Glutamatergic neuron (in vitro differentiated cells): ENCODE measurements at regions not wholly inside any gene's neighbourhood (a gene's known extent, or its start where the extent isn't known, plus 50 kb on each side); places are given as distances from the start of the nearest gene placed in this dataset.

Experiments
- DNase-seq: peaks from one replicate; pipeline ENCODE4 v3.0.0; 2022
- H3K27ac Mint-ChIP-seq: one replicate; pipeline ENCODE4 v1.8.0; 2020; ENCODE audit warnings: mild to moderate bottlenecking, mixed read lengths, inconsistent platforms; ENCODE audit not compliant: unreplicated experiment
- H3K27me3 Mint-ChIP-seq: one replicate; pipeline ENCODE4 v1.8.0; 2020; ENCODE audit warnings: mild to moderate bottlenecking, moderate library complexity, mixed read lengths, inconsistent platforms; ENCODE audit not compliant: unreplicated experiment
- H3K36me3 Mint-ChIP-seq: one replicate; pipeline ENCODE4 v1.8.0; 2020; ENCODE audit warnings: mild to moderate bottlenecking, mixed read lengths, inconsistent platforms; ENCODE audit not compliant: unreplicated experiment
- H3K4me1 Mint-ChIP-seq: one replicate; pipeline ENCODE4 v1.8.0; 2020; ENCODE audit warnings: mild to moderate bottlenecking, low read depth, mixed read lengths, inconsistent platforms; ENCODE audit not compliant: unreplicated experiment
- H3K4me3 Mint-ChIP-seq: one replicate; pipeline ENCODE4 v1.8.0; 2020; ENCODE audit warnings: mild to moderate bottlenecking, mixed read lengths, inconsistent platforms; ENCODE audit not compliant: unreplicated experiment
- H3K9me3 Mint-ChIP-seq: one replicate; pipeline ENCODE4 v1.8.0; 2020; ENCODE audit warnings: mild to moderate bottlenecking, moderate library complexity, mixed read lengths, inconsistent platforms; ENCODE audit not compliant: unreplicated experiment
- CTCF ChIP-seq: fragments of 200-600 bp; sonication (generic); IDR thresholded peaks from one replicate; pipeline ENCODE4 v1.5.0; 2021; ENCODE audit not compliant: partially characterized antibody, unreplicated experiment

DNA sequence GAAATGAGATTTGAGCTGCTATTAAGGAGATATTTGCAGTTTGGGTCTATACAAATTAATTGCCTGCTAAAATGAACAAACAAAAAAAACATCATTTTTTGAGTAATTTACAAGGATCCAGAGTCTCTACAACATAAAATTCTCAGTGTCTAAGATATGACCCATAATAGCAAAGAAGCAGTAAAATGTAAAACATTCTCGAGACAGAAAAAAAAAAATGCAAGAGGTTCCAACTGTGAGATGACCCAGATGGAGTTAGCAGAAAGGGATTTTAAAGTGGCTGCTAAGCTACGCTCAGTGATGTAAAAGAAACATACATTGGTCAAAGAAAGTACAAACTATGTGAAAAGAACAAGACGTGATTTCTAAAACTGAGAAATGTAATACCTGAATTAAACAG is 471.0 kb downstream of the SH2D4B start:
- Mint-ChIP-seq H3K4me1 (peaks cover under 1% of the 10 kb centered on the region), H3K9me3 (no peaks in the 10 kb centered on the region), H3K27ac (no peak overlapping the region), H3K27me3 (no peaks in the 10 kb centered on the region), H3K36me3 (no peaks in the 10 kb centered on the region), H3K4me3 (no peak overlapping the region)
- DNase-seq, result no peak
- TF ChIP-seq CTCF, result no peak

GRCh38 chr10:81009296-81009695 is 471.6 kb downstream of the SH2D4B start:
- Mint-ChIP-seq H3K27ac (no peak overlapping the region), H3K4me1 (peaks cover 2% of the 10 kb centered on the region), H3K36me3 (no peaks in the 10 kb centered on the region), H3K4me3 (no peak overlapping the region), H3K27me3 (no peaks in the 10 kb centered on the region), H3K9me3 (no peaks in the 10 kb centered on the region)
- DNase-seq, result no peak
- TF ChIP-seq CTCF, result no peak

DNA sequence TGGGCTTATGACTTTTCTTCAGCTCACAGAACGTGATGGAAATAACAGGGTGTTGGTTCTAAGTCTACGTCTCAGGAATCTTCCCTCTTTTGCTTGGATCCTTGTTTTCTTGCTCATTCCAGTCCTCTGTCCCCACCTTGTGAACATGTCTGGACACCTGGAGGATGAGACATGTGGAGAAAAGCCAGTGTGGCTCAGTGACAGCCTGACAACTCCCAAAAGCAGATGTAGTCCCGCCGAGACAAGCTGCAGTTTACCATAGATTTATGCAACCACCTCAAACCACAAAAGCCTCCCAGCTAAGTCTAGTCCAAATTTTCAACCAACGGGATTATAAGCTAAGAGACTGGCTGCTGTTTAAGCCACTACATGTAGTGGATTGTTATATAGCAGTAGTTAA is 476.1 kb downstream of the SH2D4B start:
- H3K27me3 Mint-ChIP-seq, result peaks cover 1% of the 10 kb centered on the region

DNA sequence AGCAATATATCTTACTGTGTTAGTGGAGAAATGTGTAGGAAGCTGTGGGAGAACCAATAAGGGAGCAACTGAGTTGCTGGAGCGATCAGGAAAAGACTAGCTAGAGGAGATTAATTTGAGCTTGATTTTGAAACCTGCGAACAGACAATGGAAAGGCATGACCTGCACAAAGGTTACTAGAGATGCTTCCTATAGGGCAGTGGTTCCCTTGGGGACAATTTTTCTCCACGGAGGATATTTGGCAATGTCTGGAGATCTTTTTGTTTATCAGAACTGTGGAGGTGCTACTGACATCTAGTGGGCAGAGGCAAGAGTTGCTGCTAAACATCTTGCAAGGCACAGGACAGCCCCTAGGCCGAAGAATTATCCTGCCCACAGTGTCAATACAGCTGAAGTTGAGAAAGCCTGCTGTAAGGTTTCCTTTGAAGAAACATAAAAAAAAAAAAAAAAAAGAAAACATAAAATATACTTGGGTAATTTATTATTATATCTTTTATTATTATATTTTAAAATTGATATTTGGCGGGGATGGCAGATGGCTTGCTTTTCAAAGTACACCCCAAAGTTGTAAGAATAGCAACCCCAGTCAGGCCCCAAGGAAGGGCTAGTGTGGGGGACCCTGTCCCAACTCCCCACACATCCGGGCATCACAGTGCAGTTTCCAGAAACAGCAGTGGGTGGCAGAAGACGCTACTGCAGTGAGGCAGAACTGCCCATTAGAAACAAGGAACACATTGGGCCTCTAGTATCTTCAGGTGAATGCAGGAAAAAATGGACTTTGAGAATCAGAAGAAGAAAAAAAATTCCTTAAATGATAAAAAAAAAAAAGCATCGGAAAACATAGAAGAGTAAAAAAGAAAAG is 481.6 kb downstream of the SH2D4B start:
- peak; percentile 74 for TF ChIP-seq CTCF
- Mint-ChIP-seq H3K4me1 (no peaks in the 10 kb centered on the region), H3K27ac (no peak overlapping the region), H3K9me3 (no peaks in the 10 kb centered on the region), H3K27me3 (peaks cover 1% of the 10 kb centered on the region), H3K4me3 (no peak overlapping the region), H3K36me3 (no peaks in the 10 kb centered on the region)
- DNase-seq, result peak; percentile 21

More for the DNA sequence above, 476.1 kb downstream of the SH2D4B start:
- H3K4me1 Mint-ChIP-seq, result peaks cover 2% of the 10 kb centered on the region
- H3K4me3 Mint-ChIP-seq, result no peak overlapping the region
- DNase-seq, result no peak
- no peak for TF ChIP-seq CTCF
- no peak overlapping the region for H3K27ac Mint-ChIP-seq
- no peaks in the 10 kb centered on the region for H3K36me3 Mint-ChIP-seq
- no peaks in the 10 kb centered on the region for H3K9me3 Mint-ChIP-seq

- no peak overlapping the region for H3K27ac Mint-ChIP-seq
- TF ChIP-seq CTCF, result no peak
Observed at GRCh38 chr10:81021428-81022129, 483.9 kb downstream of the SH2D4B start.

More at GRCh38 chr10:81021428-81022129, 483.9 kb downstream of the SH2D4B start:
- H3K4me1 Mint-ChIP-seq, result no peaks in the 10 kb centered on the region
- H3K36me3 Mint-ChIP-seq, result no peaks in the 10 kb centered on the region
- H3K4me3 Mint-ChIP-seq, result no peak overlapping the region
- H3K27me3 Mint-ChIP-seq, result no peaks in the 10 kb centered on the region
- no peak for DNase-seq
- H3K9me3 Mint-ChIP-seq, result no peaks in the 10 kb centered on the region
